ENCODE measurements at regions not wholly inside any gene's neighbourhood (a gene's known extent, or its start where the extent isn't known, plus 50 kb on each side); places are given as distances from the start of the nearest gene placed in this dataset.

DNA sequence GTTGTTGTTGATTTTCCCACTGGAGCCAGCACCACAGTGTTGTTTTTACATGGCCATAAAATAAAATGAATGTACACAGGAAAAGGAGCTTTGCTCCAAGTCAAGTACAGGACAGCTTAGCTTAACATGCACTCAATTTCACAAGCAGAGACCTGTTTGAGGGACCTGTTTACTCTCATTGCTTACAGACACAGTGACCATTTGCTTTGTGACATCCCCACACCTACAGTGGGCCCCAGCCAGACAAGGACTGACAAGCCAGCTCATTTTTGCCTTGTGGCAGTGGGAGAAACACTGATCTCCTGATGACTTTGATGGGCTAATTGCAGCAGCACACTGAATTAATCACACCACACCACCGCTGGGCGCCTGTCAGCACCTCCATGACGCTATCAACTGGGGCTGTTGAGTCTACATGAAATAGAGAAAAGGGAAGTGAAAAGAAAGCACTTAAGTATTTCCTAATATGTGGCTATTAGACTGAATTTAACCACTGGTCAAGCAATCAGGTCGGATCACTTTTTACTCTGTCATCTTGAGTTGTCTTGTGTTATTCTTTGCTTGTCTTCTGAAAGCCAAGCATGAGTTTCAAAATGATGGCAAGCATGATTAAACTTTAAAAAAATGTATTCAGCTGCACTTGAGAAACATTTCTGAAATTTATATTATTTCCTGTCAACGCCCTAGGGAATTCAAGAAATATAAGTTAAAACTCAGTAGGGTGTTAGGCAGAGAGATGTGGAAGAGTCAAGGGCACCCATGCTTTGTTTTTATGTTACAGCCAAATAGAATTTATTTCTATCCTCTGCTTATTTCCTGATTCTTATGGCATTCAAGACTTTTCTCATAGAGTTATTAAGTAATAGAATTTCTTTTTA, 557.7 kb downstream of the RAB28 start:
- ChIA-PET POLR2A (no interaction called here), CTCF (no interaction called here), RAD21 (ENCODE audit: low non-redundant PET in 1 of 2, low total read pairs in 2 of 2, uncharacterized antibody in 2 of 2, unreplicated experiment in 2 of 2) (no interaction called here)
- no peak overlapping the region for H3K4me3 ChIP-seq (replicated peaks in 1 of 2; ENCODE audit: low read depth in 1 of 2, low read length in 2 of 2)
- H3K27ac ChIP-seq (ENCODE audit: low read depth, low read length): no peak overlapping the region
- intact Hi-C loops (cut with micrococcal nuclease): no loop called here
- H3K9ac ChIP-seq (ENCODE audit: low read length): no peak overlapping the region
- no peaks in the 10 kb centered on the region for H3K4me1 ChIP-seq (ENCODE audit: control insufficient read depth in 1 of 2, insufficient read depth in 2 of 2, low read length in 2 of 2)
- no peaks in the 10 kb centered on the region for H3K9me3 ChIP-seq (ENCODE audit: control insufficient read depth in 1 of 2, insufficient read depth in 1 of 2, low read depth in 1 of 2, low read length in 2 of 2)
- ATAC-seq: no peak
- H3K4me2 ChIP-seq (ENCODE audit: low read length): no peak overlapping the region
- DNase-seq (ENCODE audit: low read depth, low spot score): no peak
- H3K27me3 ChIP-seq (ENCODE audit: insufficient read depth, low read length): no peaks in the 10 kb centered on the region
- TF ChIP-seq FOSL1 (IDR thresholded peaks at IDR 0.05; ENCODE audit: low read depth): no peak
- TF ChIP-seq ELF1 (IDR thresholded peaks at IDR 0.05; ENCODE audit: borderline replicate concordance, low read depth): no peak
- no peak for TF ChIP-seq EZH2 (IDR thresholded peaks at IDR 0.05)
- TF ChIP-seq EZH2phosphoT487 (IDR thresholded peaks at IDR 0.05; ENCODE audit: borderline replicate concordance): no peak
- no peak for TF ChIP-seq CEBPB (IDR thresholded peaks at IDR 0.05; ENCODE audit: low read depth)
- no peak for TF ChIP-seq EGR1 (IDR thresholded peaks at IDR 0.05; ENCODE audit: low read depth)
- TF ChIP-seq SIN3A (IDR thresholded peaks at IDR 0.05; ENCODE audit: low read depth): no peak
- no peak for TF ChIP-seq SRF (IDR thresholded peaks at IDR 0.05; ENCODE audit: low read depth)
- TF ChIP-seq ZFX (IDR thresholded peaks at IDR 0.05): no peak
- no peak for TF ChIP-seq CBX3 (IDR thresholded peaks at IDR 0.05; ENCODE audit: low read depth)
- no peak for TF ChIP-seq SP1 (IDR thresholded peaks at IDR 0.05; ENCODE audit: low read depth)
- TF ChIP-seq, protein P1, sequence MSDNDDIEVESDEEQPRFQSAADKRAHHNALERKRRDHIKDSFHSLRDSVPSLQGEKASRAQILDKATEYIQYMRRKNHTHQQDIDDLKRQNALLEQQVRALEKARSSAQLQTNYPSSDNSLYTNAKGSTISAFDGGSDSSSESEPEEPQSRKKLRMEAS (IDR thresholded peaks at IDR 0.05): no peak
- BruUV-seq (replicated peaks): no TSS peak
- no peaks in the 10 kb centered on the region for H3K36me3 ChIP-seq (ENCODE audit: control insufficient read depth in 1 of 2, insufficient read depth in 2 of 2, low read length in 2 of 2)
- no peaks in the 10 kb centered on the region for H3K9me2 ChIP-seq (ENCODE audit: insufficient read depth)
- no peak overlapping the region for H2AFZ ChIP-seq (ENCODE audit: low read depth, low read length, poor library complexity, severe bottlenecking)
- no peaks in the 10 kb centered on the region for H4K20me1 ChIP-seq (ENCODE audit: insufficient read depth)
- H3K79me2 ChIP-seq (ENCODE audit: insufficient read depth, low read length): no peaks in the 10 kb centered on the region
